T-cell (primary cell): ENCODE measurements at regions not wholly inside any gene's neighbourhood (a gene's known extent, or its start where the extent isn't known, plus 50 kb on each side); places are given as distances from the start of the nearest gene placed in this dataset.

Source experiments
- ATAC-seq, 4 experiments: fragments of 200-7000 bp in 3 of 4; fragments of 150-1000 bp in 1 of 4; cut with Tn5 transposase; replicated peaks in 1 of 4; 1 replicate in 3 of 4; 2 replicates in 1 of 4; pipeline ENCODE4 v1.10.0; 2021; ENCODE audit warnings: moderate library complexity in 3 of 4, mild to moderate bottlenecking in 2 of 4, moderate number of reproducible peaks in 1 of 4
- CTCF ChIA-PET, 2 donors: fragments of 300-600 bp; sonication (Branson Sonifier 250); formaldehyde crosslinking; loops; one replicate each; lab custom pipeline; 2022; ENCODE audit warnings: antibody characterized with exemption in 2 of 2; lab: Charles Lee
- POLR2A ChIA-PET, 2 donors: fragments of 300-600 bp; sonication (Branson Sonifier 250); formaldehyde crosslinking; loops; one replicate each; lab custom pipeline; 2022; ENCODE audit warnings: antibody characterized with exemption in 2 of 2; lab: Charles Lee
- DNase-seq, 35 experiments: peaks; one replicate each; pipeline versions ENCODE4 v3.0.0 to v3.0.0-alpha.2; 2013 to 2023
- H3K27ac ChIP-seq: one replicate; pipeline ENCODE4 v1.5.1; 2013; ENCODE audit warnings: low read length
- H3K27me3 ChIP-seq, 2 experiments: replicated peaks in 1 of 2; 1 replicate in 1 of 2; 2 replicates in 1 of 2; pipeline versions ENCODE4 v1.6.1 to v1.7.0; 2013; ENCODE audit warnings: low read length in 1 of 2, mixed read lengths in 1 of 2; ENCODE audit not compliant: control insufficient read depth in 2 of 2, insufficient read depth in 2 of 2; ENCODE audit errors: extremely low read depth in 1 of 2
- H3K36me3 ChIP-seq, 2 donors: 1 replicate in 1 of 2; 2 replicates in 1 of 2; pipeline versions ENCODE4 v1.6.1 to v1.7.0; 2013; ENCODE audit warnings: low read length in 1 of 2; ENCODE audit not compliant: control insufficient read depth in 2 of 2, insufficient read depth in 1 of 2; ENCODE audit errors: extremely low read depth in 1 of 2
- H3K4me1 ChIP-seq, 2 experiments: 1 replicate in 1 of 2; 2 replicates in 1 of 2; pipeline versions ENCODE4 v1.6.1 to v1.7.0; 2013; ENCODE audit warnings: low read length in 2 of 2, mixed read lengths in 1 of 2; ENCODE audit not compliant: insufficient read depth in 2 of 2, control insufficient read depth in 1 of 2; ENCODE audit errors: extremely low read depth in 1 of 2
- H3K4me3 ChIP-seq, 2 donors: 1 replicate in 1 of 2; 2 replicates in 1 of 2; pipeline versions ENCODE4 v1.5.1 to v1.7.0; 2013; ENCODE audit warnings: mild to moderate bottlenecking in 2 of 2, low read length in 1 of 2, moderate library complexity in 1 of 2; ENCODE audit not compliant: control insufficient read depth in 1 of 2; ENCODE audit errors: extremely low read depth in 1 of 2
- H3K9me3 ChIP-seq: 2 replicates; pipeline ENCODE4 v1.7.0; 2013
- H3K27ac Mint-ChIP-seq, 2 donors: one replicate each; pipeline ENCODE4 v1.8.0; 2020 to 2021; ENCODE audit warnings: mild to moderate bottlenecking in 2 of 2, mixed read lengths in 2 of 2
- H3K27me3 Mint-ChIP-seq, 2 donors: one replicate each; pipeline ENCODE4 v1.8.0; 2021 to 2022; ENCODE audit warnings: mixed read lengths in 2 of 2
- H3K36me3 Mint-ChIP-seq: one replicate; pipeline ENCODE4 v1.8.0; 2021; ENCODE audit warnings: mixed read lengths
- H3K4me1 Mint-ChIP-seq, 3 donors: one replicate each; pipeline ENCODE4 v1.8.0; 2020 to 2022; ENCODE audit warnings: mixed read lengths in 3 of 3, mild to moderate bottlenecking in 1 of 3
- H3K4me3 Mint-ChIP-seq, 3 donors: one replicate each; pipeline ENCODE4 v1.8.0; 2020 to 2022; ENCODE audit warnings: mild to moderate bottlenecking in 3 of 3, mixed read lengths in 3 of 3, moderate library complexity in 3 of 3
- H3K9me3 Mint-ChIP-seq, 3 donors: one replicate each; pipeline ENCODE4 v1.8.0; 2020 to 2022; ENCODE audit warnings: mixed read lengths in 3 of 3
- WGBS: methylation state at CpG from one replicate; pipeline ENCODE4 v1.1.5; 2013; ENCODE audit warnings: missing lambda C conversion rate; ENCODE audit not compliant: insufficient coverage; 5-methylcytosine and 5-hydroxymethylcytosine counted together

- ATAC-seq = no peak
- Mint-ChIP-seq H3K4me1 (no peaks in the 10 kb centered on the region), H3K9me3 (peaks cover 0 to 10% (median 10%) of the 10 kb centered on the region in 3 donors), H3K4me3 (no peak overlapping the region), H3K27ac (no peak overlapping the region), H3K36me3 (no peaks in the 10 kb centered on the region), H3K27me3 (no peaks in the 10 kb centered on the region)
- Histone ChIP-seq H3K36me3 (no peaks in the 10 kb centered on the region), H3K27me3 (no peaks in the 10 kb centered on the region), H3K4me3 (no peak overlapping the region), H3K4me1 (no peaks in the 10 kb centered on the region), H3K27ac (no peak overlapping the region), H3K9me3 (no peaks in the 10 kb centered on the region)
- 100% methylated on average over 2 of the region's 4 CpGs for WGBS
- CTCF ChIA-PET = no interaction called here
- POLR2A ChIA-PET = no interaction called here
- DNase-seq = no peak
Measured at GRCh38 chr3:6242104-6242503, 618.8 kb upstream of the GRM7 start.

DNA sequence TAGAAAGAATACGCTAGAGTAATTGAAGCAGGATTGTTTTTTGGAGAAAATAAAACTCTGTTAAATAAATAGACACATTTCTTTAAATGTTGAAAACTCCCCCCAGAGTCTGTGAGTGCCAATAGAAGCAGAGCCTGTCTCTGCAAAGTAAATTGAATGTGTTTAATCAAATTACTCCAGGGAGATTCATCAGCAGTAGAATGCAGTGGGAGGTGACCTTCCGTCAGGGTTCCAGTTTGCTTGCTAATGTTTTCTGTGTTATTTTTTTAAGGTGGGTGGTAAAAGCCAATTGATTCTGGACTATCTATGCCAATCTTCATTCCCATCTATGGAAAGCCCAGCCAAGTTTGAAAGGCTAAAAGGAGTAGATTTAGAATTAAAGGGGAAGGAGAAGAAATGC is 612.4 kb upstream of the GRM7 start:
- ATAC-seq (no peak), DNase-seq (no peak)
- H3K36me3 Mint-ChIP-seq = no peaks in the 10 kb centered on the region
- H3K27me3 Mint-ChIP-seq = no peaks in the 10 kb centered on the region
- H3K9me3 Mint-ChIP-seq = peaks cover 0 to 13% (median 5%) of the 10 kb centered on the region in 3 donors
- peaks cover 0 to 3% (median 0%) of the 10 kb centered on the region in 3 donors for H3K4me1 Mint-ChIP-seq
- Histone ChIP-seq H3K4me3 (no peak overlapping the region), H3K27me3 (no peaks in the 10 kb centered on the region), H3K9me3 (no peaks in the 10 kb centered on the region), H3K36me3 (no peaks in the 10 kb centered on the region), H3K4me1 (no peaks in the 10 kb centered on the region), H3K27ac (no peak overlapping the region)
- H3K27ac Mint-ChIP-seq = no peak overlapping the region
- WGBS = 60% methylated on average over 1 of the region's 2 CpGs
- no peak overlapping the region for H3K4me3 Mint-ChIP-seq
- POLR2A ChIA-PET = no interaction called here
- CTCF ChIA-PET = no interaction called here

- no peaks in the 10 kb centered on the region for H3K36me3 Mint-ChIP-seq
- Histone ChIP-seq H3K9me3 (no peaks in the 10 kb centered on the region), H3K4me3 (no peak overlapping the region), H3K27ac (no peak overlapping the region), H3K27me3 (no peaks in the 10 kb centered on the region), H3K36me3 (no peaks in the 10 kb centered on the region), H3K4me1 (no peaks in the 10 kb centered on the region)
- H3K4me3 Mint-ChIP-seq = no peak overlapping the region
- ChIA-PET CTCF (no interaction called here), POLR2A (no interaction called here)
- no peak overlapping the region for H3K27ac Mint-ChIP-seq
- H3K9me3 Mint-ChIP-seq = peaks cover 5 to 21% (median 8%) of the 10 kb centered on the region in 3 donors
- WGBS = no CpG with 5 or more reads among the region's 3 CpGs
- no peak for ATAC-seq
- H3K4me1 Mint-ChIP-seq = peaks cover 0 to 3% (median 0%) of the 10 kb centered on the region in 3 donors
- no peak for DNase-seq
- no peaks in the 10 kb centered on the region for H3K27me3 Mint-ChIP-seq
Measured at GRCh38 chr3:6249679-6250078, 611.2 kb upstream of the GRM7 start.

DNA sequence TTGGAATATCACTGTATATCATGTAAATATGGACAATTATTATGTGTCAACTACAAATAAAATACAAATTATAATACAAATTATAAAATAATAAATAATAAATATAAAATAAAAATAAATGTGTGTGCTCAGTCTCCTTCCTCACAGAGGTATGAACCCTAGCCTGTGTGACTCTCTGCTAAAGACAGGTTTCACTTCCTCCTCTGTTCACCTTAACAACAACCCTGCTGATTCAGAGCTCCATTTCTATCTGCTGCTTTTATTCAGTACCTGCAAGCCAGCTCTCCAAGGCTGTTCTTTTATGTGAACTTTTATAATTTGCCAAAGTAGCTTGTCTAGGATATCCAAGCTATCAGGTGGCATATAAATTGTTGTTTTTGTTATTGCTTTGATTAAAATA is 610.7 kb upstream of the GRM7 start:
- Histone ChIP-seq H3K4me1 (no peaks in the 10 kb centered on the region), H3K36me3 (no peaks in the 10 kb centered on the region), H3K4me3 (no peak overlapping the region), H3K9me3 (no peaks in the 10 kb centered on the region), H3K27me3 (no peaks in the 10 kb centered on the region), H3K27ac (no peak overlapping the region)
- ChIA-PET POLR2A (no interaction called here), CTCF (no interaction called here)
- Mint-ChIP-seq H3K36me3 (no peaks in the 10 kb centered on the region), H3K27ac (no peak overlapping the region), H3K27me3 (no peaks in the 10 kb centered on the region), H3K9me3 (peaks cover 5 to 23% (median 10%) of the 10 kb centered on the region in 3 donors), H3K4me1 (peaks cover 0 to 3% (median 0%) of the 10 kb centered on the region in 3 donors), H3K4me3 (no peak overlapping the region)
- ATAC-seq (no peak), DNase-seq (no peak)

GRCh38 chr3:6251612-6252400 is 609.1 kb upstream of the GRM7 start:
- Mint-ChIP-seq H3K27ac (no peak overlapping the region), H3K4me3 (no peak overlapping the region), H3K9me3 (peaks cover 5 to 23% (median 13%) of the 10 kb centered on the region in 3 donors), H3K27me3 (no peaks in the 10 kb centered on the region), H3K4me1 (peaks cover 0 to 3% (median 0%) of the 10 kb centered on the region in 3 donors), H3K36me3 (no peaks in the 10 kb centered on the region)
- ATAC-seq (no peak), DNase-seq (no peak)
- WGBS = no CpG with 5 or more reads among the region's 2 CpGs
- no peaks in the 10 kb centered on the region for H3K9me3 ChIP-seq
- no peaks in the 10 kb centered on the region for H3K27me3 ChIP-seq
- ChIA-PET POLR2A (no interaction called here), CTCF (no interaction called here)
- no peak overlapping the region for H3K27ac ChIP-seq
- no peaks in the 10 kb centered on the region for H3K36me3 ChIP-seq
- H3K4me3 ChIP-seq = no peak overlapping the region
- no peaks in the 10 kb centered on the region for H3K4me1 ChIP-seq

- Histone ChIP-seq H3K4me3 (no peak overlapping the region), H3K27ac (no peak overlapping the region), H3K27me3 (no peaks in the 10 kb centered on the region), H3K36me3 (no peaks in the 10 kb centered on the region), H3K9me3 (no peaks in the 10 kb centered on the region), H3K4me1 (no peaks in the 10 kb centered on the region)
- Mint-ChIP-seq H3K4me3 (no peak overlapping the region), H3K27ac (no peak overlapping the region), H3K4me1 (peaks cover 0 to 3% (median 0%) of the 10 kb centered on the region in 3 donors), H3K27me3 (no peaks in the 10 kb centered on the region), H3K36me3 (no peaks in the 10 kb centered on the region), H3K9me3 (peaks cover 5 to 22% (median 13%) of the 10 kb centered on the region in 3 donors)
- no peak for DNase-seq
- no CpG with 5 or more reads among the region's 1 CpG for WGBS
- CTCF ChIA-PET = no interaction called here
- POLR2A ChIA-PET = no interaction called here
- ATAC-seq = no peak
Measured at GRCh38 chr3:6254490-6254889, 606.4 kb upstream of the GRM7 start.
